AG04449 (cell line): ENCODE measurements at regions not wholly inside any gene's neighbourhood (a gene's known extent, or its start where the extent isn't known, plus 50 kb on each side); places are given as distances from the start of the nearest gene placed in this dataset.

Source experiments
- CTCF ChIA-PET: fragments of 350-600 bp; formaldehyde crosslinking; extraction: SDS; loops from one replicate; lab custom pipeline; 2021; ENCODE audit warnings: antibody characterized with exemption; lab: Yijun Ruan, JAX
- POLR2A ChIA-PET: fragments of 400-600, 350-600 bp; formaldehyde crosslinking; extraction: SDS; loops from one replicate; lab custom pipeline; 2020; ENCODE audit warnings: antibody characterized with exemption, inconsistent platforms; lab: Yijun Ruan, JAX
- DNase-seq: peaks from one replicate; pipeline ENCODE4 v3.0.0-alpha.2; 2010; ENCODE audit warnings: low read depth, low spot score
- H3K4me3 ChIP-seq: 2 replicates; pipeline ENCODE4 v1.5.1; 2011; ENCODE audit warnings: low read depth, mild to moderate bottlenecking, control low read depth, low read length
- TF ChIP-seq, protein P1 (sequence below): IDR thresholded peaks from one replicate; pipeline ENCODE4 v1.5.1; 2011; ENCODE audit warnings: mild to moderate bottlenecking, moderate library complexity, low read length, control low read depth, inconsistent platforms; ENCODE audit not compliant: insufficient read depth; ENCODE audit errors: missing control alignments

DNA sequence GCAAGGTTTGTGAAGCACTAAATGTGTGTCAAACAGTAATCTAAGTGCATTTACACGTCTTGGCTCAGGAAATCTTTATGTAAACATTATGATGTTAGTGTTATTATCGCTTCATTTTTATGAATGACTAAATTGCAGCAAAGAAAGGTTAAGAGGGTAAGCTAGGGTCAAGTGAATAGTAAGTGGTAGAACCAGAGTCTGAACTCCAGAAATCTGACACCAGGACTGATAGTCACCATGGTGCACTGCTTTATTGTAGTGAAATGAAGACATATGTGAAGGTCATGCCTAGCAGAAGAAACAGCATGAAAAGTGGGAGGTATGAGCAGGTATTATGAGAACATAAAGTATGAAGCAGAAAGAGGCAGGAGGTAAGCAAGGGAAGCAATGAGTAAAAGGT, 368.7 kb upstream of the TENM4 start:
- TF ChIP-seq, protein P1, sequence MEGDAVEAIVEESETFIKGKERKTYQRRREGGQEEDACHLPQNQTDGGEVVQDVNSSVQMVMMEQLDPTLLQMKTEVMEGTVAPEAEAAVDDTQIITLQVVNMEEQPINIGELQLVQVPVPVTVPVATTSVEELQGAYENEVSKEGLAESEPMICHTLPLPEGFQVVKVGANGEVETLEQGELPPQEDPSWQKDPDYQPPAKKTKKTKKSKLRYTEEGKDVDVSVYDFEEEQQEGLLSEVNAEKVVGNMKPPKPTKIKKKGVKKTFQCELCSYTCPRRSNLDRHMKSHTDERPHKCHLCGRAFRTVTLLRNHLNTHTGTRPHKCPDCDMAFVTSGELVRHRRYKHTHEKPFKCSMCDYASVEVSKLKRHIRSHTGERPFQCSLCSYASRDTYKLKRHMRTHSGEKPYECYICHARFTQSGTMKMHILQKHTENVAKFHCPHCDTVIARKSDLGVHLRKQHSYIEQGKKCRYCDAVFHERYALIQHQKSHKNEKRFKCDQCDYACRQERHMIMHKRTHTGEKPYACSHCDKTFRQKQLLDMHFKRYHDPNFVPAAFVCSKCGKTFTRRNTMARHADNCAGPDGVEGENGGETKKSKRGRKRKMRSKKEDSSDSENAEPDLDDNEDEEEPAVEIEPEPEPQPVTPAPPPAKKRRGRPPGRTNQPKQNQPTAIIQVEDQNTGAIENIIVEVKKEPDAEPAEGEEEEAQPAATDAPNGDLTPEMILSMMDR = no peak
- ChIA-PET CTCF (no interaction called here), POLR2A (no interaction called here)
- H3K4me3 ChIP-seq = no peak overlapping the region
- no peak for DNase-seq

- DNase-seq = no peak
- TF ChIP-seq, protein P1 = no peak
- H3K4me3 ChIP-seq = no peak overlapping the region
- CTCF ChIA-PET = no interaction called here
- POLR2A ChIA-PET = no interaction called here
These were observed 366.7 kb upstream of the TENM4 start for GRCh38 chr11:79807506-79807905.

- H3K4me3 ChIP-seq = no peak overlapping the region
- ChIA-PET CTCF (no interaction called here), POLR2A (no interaction called here)
- TF ChIP-seq, protein P1 = no peak
- no peak for DNase-seq
These were observed 355.9 kb upstream of the TENM4 start for GRCh38 chr11:79796704-79797103.

- CTCF ChIA-PET = interaction anchor here (1.1 kb wide), 1 partner anchor 361 kb away, joined by 4 read pairs; no protein-coding TSS in a partner anchor
- no peak for DNase-seq
- POLR2A ChIA-PET = no interaction called here
- TF ChIP-seq, protein P1 = no peak
- no peak overlapping the region for H3K4me3 ChIP-seq
These were observed 353.9 kb upstream of the TENM4 start for GRCh38 chr11:79794484-79795393.

DNA sequence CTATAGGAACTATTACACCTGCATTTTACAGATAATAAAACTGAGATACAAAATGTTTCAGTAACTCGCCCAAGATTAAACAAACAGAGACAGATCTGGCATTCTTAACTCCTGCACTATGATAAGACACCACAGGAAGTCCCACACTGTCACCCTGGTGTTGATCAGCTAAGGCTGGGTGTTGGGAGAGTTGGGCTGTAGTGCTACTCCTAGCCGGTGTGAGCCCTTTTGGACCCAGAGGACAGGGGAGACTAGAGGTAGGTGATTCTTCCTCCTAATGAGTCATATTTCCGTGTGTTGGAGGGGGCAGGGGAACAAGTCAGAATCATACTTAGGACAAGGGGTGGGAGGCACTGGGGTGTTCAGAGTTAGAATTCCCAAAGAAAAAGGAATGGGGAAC, 353.2 kb upstream of the TENM4 start:
- TF ChIP-seq, protein P1 = no peak
- ChIA-PET POLR2A (no interaction called here), CTCF (no interaction called here)
- no peak for DNase-seq
- H3K4me3 ChIP-seq = no peak overlapping the region

DNA sequence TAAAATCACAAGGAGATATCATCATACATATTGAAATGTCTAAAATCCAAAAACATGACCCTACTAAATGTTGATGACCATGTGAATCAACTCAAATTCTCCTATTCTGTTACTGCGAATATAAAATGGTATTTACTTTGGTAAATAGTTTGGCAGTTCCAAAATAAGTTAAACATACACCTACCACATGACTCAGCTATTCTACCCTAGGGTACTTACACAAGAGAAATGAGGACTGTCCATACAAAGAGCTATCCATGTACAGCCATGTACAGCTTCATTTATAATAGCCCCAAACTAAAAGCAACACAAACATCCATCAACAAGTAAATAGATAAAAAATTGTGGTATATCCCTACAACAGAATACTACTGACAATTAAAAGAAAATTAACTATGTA, 346.1 kb upstream of the TENM4 start:
- DNase-seq = no peak
- H3K4me3 ChIP-seq = no peak overlapping the region
- ChIA-PET POLR2A (no interaction called here), CTCF (no interaction called here)
- TF ChIP-seq, protein P1 = no peak
